Skeletal muscle cell (primary cell): ENCODE measurements at regions not wholly inside any gene's neighbourhood (a gene's known extent, or its start where the extent isn't known, plus 50 kb on each side); places are given as distances from the start of the nearest gene placed in this dataset.

Experiments used
- DNase-seq: peaks from one replicate; pipeline ENCODE4 v3.0.0-alpha.2; 2010; ENCODE audit warnings: low read depth
- H3K4me3 ChIP-seq: 2 replicates; pipeline ENCODE4 v1.5.1; 2011; ENCODE audit warnings: low read depth, mild to moderate bottlenecking, control low read depth, low read length, moderate library complexity

DNA sequence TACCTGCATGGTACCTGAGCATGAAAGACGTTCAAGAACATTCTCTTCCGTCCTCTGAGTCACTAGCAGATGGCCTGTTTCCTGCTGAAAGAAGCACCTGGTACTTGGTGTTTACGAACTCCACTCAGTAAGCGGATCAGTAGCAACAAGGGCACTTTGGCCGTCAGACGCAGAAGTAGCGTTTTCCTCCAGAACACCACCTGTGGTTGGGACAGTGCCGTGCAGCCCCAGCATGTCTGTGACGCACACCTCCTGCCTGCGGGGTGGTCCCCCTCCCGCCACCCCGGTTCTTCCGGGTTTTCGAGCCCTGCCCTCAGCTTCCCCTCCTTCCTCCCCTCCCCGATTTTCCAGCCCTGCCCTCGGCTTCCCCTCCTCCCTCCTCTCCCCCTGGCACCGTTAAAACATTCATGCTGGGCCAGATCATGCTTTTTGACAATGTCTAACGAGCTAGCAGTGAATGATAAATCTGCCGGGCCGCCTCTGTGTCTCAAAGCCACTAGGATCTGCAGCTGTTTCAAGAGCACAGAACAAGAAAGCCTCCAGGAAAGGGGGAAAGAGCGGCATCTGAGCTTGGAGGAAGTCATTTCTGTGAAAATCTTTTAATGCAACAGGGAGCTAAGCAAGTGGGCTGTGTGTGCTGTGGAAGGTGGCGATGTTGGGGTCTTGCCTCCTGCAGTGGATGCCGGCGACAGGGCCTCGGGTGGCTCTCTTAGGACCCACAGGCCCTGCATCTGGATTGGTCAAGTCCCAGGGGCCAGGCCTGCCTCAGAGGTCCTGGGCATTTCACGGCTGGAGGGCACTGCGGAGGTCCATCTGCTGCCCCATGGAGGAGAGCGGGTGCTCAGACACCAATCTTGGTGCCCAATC is 207.9 kb downstream of the ERMARD start:
- H3K4me3 ChIP-seq = no peak overlapping the region
- no peak for DNase-seq

DNA sequence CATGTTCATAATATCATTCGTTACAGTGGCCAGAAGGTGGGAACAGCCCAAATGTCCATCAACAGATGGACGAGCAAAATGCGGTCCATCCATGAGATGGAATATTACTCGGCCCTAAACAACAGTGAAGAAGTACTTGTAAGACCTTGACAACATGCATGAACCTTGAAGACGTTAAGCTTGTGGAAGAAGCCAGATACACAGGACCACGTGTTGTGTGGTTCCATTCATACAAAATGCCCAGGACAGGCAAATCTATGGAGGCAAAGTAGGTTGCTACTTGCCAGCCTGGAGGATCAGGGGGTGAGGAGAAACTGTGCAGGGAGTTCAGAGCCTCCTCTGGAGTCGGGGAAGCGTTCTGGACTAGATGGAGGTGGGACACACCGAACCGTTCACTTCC is 207.1 kb downstream of the ERMARD start:
- H3K4me3 ChIP-seq = no peak overlapping the region
- DNase-seq = no peak

DNA sequence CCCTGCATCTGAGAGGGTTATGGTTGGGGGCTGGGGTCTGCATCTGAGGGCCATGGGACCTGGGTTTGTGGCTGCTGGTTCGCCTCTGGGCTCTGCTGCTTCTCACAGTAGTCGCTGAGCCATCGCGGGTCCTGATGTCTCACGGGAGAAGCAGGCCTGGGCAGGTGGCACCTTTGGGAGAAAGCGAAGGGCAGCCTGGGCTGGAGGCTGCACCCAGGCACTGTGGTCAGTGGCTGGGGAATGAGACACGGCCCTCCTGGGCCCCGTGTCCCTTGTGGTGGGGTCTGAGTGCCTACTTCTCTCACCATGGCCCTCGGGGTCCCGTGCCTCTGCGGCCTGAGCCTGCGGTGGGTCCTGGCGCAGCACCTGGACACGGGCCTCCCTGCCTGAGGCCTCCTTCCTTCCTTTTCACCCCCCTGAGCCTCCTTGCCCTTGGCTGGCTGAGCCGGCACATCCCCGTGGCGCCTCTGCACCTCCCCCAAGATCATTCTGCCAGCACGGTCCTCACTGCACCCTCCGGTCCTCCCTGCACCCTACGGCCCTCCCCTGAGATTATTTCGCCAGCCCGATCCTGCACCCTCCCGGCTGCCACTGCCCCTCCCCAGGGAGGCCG is 206.0 kb downstream of the ERMARD start:
- no peak for DNase-seq
- H3K4me3 ChIP-seq = no peak overlapping the region

DNA sequence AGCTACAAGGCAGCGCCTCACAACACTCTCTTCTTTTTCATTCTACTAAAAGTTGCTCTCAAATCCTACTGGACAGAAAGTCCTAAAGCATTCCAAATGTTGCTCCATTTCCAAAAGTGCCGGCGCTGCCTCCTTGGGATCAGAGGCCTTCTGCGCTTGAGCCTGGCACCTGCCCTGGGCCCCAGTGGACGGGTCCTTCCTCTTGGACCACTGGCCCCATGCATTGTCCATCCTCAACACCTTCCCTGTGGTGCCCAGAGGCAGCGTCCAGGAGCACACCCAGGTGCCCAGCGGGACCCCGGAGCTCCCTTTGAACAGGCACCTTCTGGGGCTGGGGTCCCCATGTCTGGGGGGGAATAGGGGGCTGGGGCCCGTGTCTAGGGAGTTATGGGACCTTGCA is 205.2 kb downstream of the ERMARD start:
- DNase-seq = no peak
- no peak overlapping the region for H3K4me3 ChIP-seq

DNA sequence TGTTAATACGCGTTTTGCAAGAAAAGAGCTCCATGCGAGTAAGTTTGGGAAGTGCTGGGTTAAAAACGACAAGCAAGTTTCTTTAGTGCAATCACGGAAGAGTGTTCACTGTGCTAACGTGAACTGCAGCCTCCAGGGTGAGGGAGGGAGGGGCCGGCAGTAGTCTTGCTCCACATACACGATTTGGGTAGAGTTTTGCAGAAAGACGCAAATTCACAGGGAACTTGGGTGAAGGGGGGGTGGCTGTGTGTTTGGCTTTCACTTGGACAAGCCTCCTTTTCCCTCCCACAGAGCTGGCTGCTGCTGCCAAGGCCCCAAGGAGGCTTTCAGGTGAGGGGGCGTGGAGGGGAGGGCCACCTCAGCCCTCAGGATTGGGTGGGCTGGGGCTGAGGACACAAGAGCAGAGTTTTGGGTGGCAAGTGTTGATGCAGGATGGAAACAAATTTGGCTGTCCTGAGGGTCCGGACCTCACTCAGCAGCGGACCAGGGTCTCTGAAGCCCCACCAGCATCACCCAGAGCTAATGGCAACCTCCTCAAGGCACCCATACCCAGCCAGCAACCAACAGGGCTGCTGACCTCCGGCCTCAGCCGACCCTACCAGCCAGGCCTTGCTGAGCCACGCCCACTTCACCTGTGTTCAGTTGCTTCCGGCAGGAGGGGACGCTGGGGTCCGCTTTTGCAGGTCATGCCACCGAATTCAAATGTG is 204.5 kb downstream of the ERMARD start:
- DNase-seq = no peak
- no peak overlapping the region for H3K4me3 ChIP-seq

DNA sequence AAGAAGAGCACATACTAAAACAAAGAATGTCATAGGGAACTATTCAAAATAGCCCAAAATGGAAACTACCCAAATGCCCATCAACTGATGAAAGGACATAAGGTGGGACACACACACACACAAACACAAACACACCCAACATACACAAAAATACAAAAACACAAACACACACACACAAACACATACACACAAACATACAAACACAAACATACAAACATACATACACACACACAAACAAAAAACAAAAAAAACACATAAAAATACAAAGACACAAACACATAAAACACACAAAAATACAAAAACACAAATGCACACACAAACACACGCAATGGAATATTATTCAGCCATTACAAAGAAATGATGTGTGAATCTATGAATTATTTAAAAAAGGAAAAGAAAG is 203.6 kb downstream of the ERMARD start:
- no peak overlapping the region for H3K4me3 ChIP-seq
- DNase-seq = no peak

DNA sequence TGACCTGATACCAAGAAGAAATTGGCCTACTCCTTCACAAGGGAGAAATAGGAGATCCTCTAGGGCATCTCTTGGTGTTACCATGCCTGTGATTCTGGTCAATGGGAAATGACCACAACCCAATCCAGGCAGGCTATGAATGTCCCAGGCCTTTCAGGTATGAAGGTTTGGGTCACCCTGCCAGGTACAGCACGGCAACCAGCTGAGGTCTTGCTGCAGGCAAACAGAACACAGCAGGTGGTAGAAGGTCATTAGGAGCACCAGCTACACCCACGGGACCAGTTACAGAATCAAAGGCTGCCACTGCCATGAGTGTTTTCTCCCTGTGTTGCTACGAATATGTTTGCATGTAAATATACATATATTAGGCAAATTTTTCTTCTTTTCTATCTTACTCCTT is 202.3 kb downstream of the ERMARD start:
- no peak for DNase-seq
- H3K4me3 ChIP-seq = no peak overlapping the region

DNA sequence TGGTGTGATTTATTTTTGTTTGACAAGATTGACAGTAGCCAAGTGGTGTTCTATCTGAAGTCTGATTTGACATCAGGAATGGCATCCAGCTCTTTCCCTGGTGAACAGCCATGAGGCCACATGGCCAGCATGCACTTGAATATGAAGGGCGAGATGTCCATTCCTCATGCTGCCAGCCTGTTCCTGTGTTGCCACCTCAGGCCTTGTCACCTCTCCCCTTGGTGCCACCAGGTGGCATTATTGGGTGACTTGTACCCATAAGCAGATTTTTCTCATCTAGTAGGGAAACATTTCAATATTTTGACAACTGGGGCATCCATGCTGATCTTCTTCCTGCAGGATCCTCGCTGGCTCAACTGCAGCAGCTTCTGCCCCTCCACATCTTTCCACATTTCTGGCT is 199.1 kb downstream of the ERMARD start:
- H3K4me3 ChIP-seq = no peak overlapping the region
- DNase-seq = no peak

DNA sequence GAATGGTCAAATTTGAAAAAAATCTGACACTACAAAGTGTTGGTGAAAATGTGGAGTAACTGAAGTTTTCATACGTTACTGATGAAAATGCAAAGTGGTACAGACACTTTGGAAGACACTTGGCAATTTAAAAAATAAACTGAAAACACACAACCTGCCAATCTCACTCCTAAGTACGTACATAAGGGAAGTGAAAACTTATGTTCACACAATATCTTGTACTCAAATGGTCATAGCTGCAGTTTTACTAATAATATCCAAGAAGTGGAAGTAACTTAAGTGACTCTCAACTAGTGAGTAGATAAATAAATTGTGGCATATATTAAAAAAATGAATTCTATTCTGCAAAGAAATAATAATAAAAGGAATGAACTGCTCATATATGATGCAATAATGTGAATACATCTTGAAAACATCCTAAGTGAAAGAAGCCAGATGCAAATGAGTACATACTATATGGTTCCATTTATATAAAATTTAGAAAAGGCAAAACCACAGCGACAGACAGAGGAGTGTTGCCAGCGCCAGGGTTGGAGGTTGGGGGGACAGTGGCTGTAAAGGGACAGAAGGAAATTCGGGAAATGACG is 198.2 kb downstream of the ERMARD start:
- no peak for DNase-seq
- no peak overlapping the region for H3K4me3 ChIP-seq

DNA sequence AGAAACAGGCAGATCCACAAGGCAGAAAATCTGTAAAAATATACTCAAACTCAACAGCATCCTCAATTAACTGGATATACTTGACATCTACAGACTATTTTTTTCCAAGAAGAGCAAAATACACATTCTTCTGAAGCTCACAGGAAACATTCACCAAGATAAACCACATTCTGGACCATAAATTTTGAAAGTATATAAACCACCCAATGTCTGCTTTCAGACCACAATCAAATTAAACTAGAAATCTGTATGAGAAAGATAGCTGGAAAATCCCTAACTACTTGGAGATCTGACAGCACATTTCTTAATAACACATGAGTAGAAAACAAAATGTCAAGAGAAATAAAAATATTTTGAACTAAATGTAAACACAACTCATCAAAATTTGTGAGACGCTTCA is 195.5 kb downstream of the ERMARD start:
- no peak overlapping the region for H3K4me3 ChIP-seq
- DNase-seq = no peak

DNA sequence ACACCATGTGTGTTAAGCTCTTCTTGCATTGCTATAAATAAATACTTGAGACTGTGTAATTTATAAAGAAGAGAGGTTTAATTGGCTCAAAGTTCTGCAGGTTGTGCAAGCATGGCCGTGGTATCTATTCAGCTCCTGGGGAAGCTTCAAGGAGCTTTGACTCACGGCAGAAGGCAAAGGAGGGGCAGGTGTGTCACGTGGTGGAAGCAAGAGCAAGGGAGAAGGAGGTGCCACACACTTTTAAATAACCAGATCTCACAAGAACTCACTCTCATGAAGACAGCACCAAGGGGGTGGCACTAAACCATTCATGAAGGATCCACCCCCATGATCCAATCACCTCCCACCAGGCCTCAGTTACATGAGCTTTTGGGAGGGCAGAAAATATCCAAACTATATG is 193.7 kb downstream of the ERMARD start:
- no peak for DNase-seq
- H3K4me3 ChIP-seq = no peak overlapping the region

DNA sequence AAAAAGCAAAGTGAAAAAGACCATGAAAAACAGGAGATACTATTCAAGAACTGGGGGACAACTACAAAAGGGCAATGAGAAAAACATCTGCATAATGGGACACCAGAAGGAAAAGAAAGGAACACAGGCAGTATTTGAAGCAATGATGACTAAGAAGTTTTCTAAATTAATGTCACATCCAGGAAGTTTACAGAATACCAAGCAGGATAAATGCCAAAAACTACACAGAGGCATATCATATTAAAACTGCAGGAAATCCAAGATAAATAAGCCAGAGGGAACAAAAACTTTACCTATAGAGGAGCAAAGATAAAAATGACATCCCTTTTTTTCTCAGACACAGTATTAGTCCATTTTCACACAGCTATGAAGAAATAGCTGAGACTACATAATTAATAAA is 193.0 kb downstream of the ERMARD start:
- no peak overlapping the region for H3K4me3 ChIP-seq
- DNase-seq = no peak

DNA sequence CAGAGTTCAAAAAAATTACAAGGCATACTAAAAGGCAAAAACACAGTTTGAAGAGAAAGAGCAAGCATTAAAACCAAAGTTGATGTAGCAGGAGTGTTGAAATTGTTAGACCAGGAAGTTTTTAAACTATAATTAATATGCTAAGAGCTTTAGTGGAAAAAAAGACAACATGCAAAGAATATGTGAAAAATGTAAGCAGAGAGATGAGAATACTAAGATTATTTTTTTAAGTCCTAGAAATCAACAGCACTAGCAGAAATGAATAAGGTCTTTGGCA is 192.6 kb downstream of the ERMARD start:
- no peak for DNase-seq

DNA sequence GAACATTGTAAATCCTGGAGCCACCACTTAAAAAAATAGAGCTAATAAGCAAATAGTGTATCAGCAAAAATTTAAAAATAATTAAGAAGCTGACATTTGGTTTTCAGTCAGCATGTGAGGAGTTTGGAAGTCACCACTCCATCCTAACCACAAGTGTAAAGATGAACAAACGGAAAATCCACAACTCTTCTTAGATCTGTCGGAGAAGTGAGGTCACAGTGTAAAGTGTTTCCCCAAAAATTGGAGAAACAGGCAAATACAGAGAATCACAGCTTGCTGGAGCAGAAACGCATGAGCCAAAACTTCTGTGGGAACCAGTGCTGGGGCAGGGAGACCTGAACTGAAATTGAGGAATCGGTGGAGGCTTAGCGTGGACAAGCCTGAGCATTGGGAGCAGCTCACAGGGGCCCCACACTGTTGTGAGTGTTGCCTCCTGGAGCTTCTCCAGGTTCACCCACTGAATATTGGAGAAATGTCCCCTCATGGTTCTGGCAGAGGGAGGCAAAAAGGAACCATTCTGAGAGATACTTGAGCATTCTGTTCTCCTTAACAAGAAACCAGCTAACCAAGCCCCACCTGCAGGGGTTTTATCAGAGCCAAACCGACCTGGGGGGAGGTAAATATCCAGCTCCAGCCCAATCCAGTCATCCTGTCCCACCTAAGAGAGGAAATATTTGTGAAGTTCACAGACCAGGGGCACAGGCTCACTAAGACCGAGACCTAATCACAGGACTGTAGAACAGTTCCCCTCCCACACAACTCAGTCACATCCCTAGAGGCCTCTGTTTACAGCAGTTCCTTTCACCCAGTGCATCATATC is 192.0 kb downstream of the ERMARD start:
- H3K4me3 ChIP-seq = no peak overlapping the region
- DNase-seq = no peak

More for the DNA sequence above, 192.6 kb downstream of the ERMARD start:
- no peak overlapping the region for H3K4me3 ChIP-seq

DNA sequence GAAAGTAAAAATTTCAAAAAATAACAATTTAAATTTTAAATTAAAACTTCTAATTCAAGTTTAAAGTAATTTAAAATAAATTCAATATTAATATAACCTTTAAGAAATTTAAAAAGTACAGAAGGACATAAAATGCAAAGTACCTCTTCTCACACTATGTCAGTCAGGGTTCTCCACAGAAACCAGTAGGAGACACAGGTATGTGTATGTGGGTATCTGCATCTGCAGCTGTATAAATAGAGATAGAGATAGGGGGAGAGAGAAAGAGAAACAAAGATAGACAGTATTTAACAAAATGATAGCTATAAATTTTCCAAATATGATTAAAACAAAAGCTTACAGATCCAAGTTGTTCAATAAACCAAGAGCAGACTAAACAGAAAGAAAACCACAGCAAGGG is 190.8 kb downstream of the ERMARD start:
- no peak for DNase-seq

DNA sequence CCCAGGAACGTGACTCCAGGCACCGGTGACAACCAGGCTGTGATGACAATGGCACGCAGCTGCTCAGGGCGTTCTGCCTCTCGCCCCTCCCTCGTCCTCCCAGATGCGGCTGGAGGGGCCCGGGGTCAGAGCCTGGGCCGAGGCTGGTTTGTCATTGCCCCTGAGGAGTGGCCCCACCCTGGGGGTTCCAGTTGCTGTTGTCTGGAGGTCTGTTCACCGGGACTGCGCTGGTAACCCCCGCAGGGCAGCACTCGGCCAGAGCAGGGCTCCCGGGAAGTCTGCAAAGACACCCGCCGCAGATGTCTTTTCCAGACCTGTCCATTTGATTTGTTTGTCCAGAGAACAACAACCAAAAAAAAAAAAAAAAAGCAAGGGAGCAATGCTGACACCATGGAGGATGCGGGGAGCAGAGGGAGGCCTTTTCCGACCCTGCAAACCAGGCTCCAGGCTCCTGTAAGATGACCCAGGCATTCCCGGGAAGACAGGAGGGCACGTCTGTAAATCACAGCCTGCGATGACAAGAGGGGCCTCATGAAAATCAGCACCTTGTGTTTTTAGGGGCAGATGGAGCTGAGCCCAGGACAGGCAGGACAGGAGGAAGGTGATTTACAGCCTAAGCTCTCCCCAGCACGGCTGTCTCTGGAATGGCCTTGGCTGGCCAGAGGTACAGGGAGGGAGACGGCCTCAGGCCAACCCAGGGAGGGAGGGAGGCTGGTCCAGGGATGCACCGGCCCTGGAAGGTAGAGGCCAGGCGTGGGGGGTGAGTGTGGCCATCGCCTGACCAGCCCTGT is 189.3 kb downstream of the ERMARD start:
- DNase-seq = no peak
- no peak overlapping the region for H3K4me3 ChIP-seq

More for the DNA sequence above, 190.8 kb downstream of the ERMARD start:
- no peak overlapping the region for H3K4me3 ChIP-seq

DNA sequence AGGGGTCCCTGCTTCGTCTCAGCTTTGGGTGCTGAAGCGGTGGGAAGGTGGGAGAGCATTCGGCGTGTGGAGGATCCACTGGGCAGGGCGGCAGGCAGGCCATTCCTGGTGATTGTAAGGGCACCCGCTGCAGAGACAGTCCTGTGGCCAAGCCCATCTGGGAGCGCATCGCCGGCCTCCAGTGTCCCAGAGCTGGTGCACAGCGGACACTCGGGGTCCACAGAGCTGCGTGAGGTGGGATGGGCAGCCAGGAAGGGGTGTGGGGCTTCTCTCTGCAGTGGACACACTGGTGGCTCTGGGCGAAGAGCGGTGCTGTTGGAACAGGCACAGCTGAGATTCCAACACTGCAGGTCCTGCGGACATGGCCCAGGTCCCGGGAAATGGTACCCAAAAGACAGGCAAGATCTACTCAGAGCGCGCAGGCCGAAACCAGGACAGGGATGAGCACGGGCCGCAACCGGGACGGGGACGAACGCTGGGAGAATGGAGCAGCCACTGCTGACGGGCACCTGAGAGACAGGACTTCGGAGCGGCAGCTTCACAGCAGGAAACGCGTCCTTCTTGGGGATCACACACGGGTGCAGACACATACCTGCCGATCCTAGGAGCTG is 188.2 kb downstream of the ERMARD start:
- no peak for DNase-seq
- no peak overlapping the region for H3K4me3 ChIP-seq

DNA sequence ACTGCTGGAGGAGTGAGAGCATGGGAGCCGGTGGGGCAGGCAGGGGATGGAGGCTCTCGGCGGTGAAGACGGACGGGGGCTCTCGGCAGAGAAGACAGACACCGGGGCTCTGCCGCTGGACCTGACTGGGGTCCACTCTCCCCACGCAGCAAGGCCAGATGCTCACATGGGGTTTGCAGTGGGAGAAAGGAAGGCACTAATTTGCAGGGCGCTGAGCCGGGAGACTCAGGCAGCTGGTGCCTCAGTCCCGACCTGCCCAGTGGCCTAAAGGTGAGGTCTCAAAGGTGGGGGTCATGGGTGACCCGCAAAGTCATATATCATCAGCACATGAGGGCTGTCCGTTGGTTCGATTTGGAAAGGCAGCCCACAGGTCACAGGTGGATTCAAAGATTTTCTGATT is 187.3 kb downstream of the ERMARD start:
- H3K4me3 ChIP-seq = no peak overlapping the region
- DNase-seq = no peak
